ENCODE measurements at regions not wholly inside any gene's neighbourhood (a gene's known extent, or its start where the extent isn't known, plus 50 kb on each side); places are given as distances from the start of the nearest gene placed in this dataset.
"Not testable (repeated sequence)": the region's sequence is repeated elsewhere in the genome, so short reads cannot be mapped to it uniquely, and the experiment has no call there.

DNA sequence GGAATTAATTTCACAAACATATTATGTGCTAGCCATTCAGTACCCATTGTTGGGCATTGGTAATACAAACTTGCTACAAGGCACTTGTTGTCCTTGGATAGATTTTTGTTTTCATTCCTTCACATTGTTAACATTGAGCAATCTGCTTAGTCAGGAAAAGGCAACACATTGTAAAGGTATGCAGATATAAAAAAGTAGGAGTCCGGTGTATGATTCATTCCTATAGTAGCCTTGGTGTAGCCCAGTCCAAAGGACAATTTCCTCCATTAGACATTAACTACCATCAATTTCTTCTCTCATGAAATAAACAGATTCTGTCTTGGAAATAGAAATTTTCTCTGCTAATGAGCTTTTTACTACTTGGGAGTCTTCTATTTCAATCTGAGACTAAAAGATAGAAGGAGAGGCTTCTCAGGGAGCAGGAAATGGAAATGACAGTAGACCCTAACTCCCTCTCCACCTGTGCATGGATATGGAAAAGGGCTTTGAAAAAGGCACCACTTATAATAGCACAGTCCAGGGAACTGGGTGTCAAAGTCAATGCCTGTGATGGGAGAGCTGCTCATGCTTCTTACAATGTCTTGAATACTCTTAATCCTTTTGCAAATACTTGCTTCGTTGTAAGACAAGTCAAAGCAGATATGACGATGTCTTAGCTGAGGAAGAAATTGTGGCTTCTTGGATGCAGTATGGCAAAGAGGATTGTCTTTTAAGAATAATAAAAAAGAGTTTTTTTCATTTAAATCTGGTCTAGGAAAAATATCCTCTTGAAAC, 369.4 kb upstream of the CITED2 start:
- DNase-seq, result no peak

DNA sequence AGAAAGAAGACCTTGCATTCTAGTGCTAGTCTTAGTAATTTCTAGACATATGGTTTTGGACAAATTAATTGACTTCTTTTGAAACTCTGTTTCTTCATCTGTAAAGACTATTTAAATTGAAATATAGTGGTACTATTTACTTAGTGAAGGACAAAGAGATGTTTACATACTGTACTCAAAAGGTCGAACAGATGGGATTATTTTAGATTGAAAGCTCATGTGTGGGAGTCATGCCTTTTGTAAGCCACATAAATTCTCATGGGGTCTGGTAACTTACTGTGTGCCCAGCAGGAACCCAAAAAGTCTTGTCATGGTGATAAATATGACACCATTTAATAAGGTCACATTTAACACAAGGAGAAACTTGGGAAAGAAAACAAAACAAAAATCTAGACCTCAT, 368.2 kb upstream of the CITED2 start:
- DNase-seq, result no peak

- no peak for DNase-seq
Measured at GRCh38 chr6:139738801-139739455, 364.5 kb upstream of the CITED2 start.

- DNase-seq, result no peak
Measured at GRCh38 chr6:139736325-139736906, 362.0 kb upstream of the CITED2 start.

DNA sequence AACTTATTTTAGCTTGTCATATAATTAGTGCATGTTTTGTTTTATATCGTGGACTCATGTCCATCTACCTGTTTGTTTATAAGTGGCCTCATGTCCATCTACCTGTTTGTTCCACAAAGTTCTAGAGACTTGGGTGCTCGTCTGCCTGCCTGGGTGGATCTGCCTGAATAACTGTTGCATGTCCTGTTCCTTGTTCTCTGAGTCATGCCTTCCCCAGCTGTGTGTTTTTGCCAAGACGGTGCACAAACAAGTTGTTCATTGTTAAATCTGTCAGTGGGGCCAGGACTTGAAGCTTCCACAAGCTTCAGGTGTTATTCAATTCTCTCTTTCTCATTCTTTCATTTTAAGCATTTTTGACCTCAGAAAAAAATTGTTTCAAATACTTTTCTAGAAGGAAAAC, 358.0 kb upstream of the CITED2 start:
- no peak for DNase-seq

DNA sequence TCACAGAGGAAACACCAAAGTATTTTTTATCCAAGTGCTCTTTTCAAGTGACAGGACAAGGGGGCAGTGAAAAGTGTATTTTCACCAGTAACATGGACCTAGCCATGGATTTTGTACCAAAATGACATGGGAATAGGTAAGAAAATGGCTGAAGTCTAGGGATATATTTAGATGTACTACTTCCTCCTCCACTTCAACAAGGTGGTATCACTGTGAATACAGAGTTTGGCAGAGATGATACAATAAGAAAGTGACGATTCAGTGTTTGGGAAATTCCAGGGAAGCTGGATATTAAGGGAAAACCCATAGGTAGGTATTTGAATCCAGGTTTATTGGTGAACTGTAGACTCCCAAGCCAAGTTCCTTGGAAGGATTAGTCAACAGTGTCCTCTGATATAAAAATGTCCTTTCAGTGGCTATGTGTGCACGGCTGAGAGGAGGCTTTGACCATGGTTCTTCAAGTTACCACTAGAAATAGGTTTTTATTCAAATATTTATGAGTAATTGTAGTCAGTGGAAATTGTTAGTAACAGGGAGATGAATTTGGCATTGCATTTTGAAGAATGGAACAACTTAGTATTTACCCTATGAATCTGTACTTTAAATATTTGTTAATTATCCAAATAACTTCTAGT, 356.0 kb upstream of the CITED2 start:
- DNase-seq, result no peak

GRCh38 chr6:139728876-139729427, 354.5 kb upstream of the CITED2 start:
- DNase-seq, result no peak

GRCh38 chr6:139726272-139726671, 351.8 kb upstream of the CITED2 start:
- DNase-seq, result not testable (repeated sequence)

DNA sequence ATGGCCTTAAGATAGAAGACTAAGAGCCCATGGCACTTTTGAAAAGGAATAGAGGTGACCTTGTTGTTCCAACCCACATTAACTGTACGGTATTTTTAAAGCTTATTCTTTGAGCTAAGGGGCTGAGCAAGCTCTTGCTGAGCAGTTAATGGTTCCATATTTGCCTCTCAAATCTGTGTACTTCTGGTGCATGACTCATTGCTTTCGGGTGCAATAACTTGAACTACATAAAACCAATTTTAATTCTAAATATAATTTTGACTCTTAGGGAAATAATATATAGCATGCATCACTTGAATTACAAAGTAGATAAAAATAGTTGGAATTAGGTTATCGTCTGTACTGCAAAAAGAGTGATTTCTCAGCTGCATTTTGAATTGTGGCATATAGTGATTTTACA, 348.1 kb upstream of the CITED2 start:
- no peak for DNase-seq

- DNase-seq, result no peak
Measured at GRCh38 chr6:139721954-139722353, 347.5 kb upstream of the CITED2 start.

GRCh38 chr6:139713900-139714506, 339.6 kb upstream of the CITED2 start:
- no peak for DNase-seq

DNA sequence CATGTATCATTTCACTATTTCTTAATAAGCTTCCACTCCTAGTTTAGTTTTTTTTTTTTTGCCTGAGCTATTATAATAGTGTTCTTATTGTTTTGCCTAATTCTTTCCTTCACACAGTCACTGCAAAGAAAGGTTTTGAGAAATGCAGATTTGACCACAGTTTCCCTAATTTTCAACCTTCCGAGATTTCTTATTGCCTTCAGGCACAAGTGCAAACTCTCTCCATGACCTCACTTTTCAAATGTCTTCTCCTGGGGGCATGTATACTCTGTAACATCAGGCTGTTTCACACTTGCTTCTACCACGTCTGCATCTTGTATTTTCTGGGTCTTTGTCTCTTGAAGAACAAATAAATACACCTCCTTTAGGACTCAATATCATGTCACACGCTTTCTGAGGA, 339.0 kb upstream of the CITED2 start:
- no peak for DNase-seq

GRCh38 chr6:139712830-139713229, 338.4 kb upstream of the CITED2 start:
- no peak for DNase-seq

- no peak for DNase-seq
Measured at GRCh38 chr6:139711804-139712585, 337.5 kb upstream of the CITED2 start.

DNA sequence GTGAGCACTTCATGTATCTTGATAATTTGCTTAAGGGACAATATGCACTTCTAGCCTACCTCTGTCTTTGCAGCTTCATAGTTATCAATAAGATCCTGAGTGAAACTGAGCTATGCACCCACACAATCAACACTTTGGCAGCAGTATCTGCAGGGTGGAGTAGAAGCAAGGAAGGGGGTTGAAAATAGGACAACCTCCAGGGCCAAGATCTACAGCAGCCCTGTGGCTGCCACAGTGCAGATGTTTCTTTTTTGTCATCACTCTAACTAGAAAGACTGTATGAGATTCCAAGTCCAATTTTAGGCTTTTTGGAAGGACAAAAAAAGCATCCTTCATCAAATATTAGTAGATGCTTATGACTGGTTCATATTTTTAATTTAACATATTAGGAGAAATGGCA, 336.1 kb upstream of the CITED2 start:
- no peak for DNase-seq

- DNase-seq, result no peak
Measured at GRCh38 chr6:139708337-139709199, 334.1 kb upstream of the CITED2 start.

DNA sequence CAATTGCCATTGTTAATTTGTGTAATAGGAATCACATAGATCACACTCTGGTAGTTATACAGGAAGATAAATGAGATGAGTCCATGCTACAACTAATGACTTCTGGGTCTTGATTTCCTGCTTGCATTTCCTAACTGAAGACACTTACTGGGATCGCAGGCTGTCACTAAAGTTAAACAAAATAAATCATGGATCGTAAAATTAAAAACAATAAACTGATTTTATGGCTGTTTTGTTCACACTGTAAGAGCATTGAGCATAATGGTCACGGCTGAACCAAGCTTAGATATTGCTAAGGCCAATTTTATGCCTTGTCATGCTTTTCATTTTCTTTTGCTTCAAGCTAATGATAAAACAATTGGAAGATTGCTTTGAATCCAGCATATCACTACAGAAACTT, 332.5 kb upstream of the CITED2 start:
- DNase-seq, result no peak

GRCh38 chr6:139705284-139705683, 330.8 kb upstream of the CITED2 start:
- DNase-seq, result no peak

DNA sequence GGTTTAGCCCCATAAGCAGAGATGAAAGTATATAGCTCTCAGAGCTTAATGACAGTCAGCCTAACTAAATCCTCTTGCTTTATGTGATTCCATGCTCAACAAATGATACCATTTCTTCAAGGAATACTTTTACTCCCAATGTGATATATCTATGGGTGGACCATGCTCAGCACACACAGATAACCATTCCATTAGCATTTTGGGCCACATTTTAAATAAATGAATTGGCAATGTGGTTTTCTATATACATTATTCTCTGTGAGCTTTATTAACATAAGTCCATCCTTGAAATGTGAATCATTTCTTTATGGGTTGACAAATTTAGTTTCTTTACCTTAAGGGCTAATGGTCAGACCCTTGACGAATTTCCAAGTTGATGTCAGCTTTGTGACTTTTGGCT, 329.3 kb upstream of the CITED2 start:
- DNase-seq, result no peak

- no peak for DNase-seq
Measured at GRCh38 chr6:139702706-139703105, 328.3 kb upstream of the CITED2 start.

GRCh38 chr6:139701695-139702094, 327.2 kb upstream of the CITED2 start:
- no peak for DNase-seq
